ENCODE measurements at regions not wholly inside any gene's neighbourhood (a gene's known extent, or its start where the extent isn't known, plus 50 kb on each side); places are given as distances from the start of the nearest gene placed in this dataset.

GRCh38 chr18:25454270-25454659 is 102.3 kb upstream of the ZNF521 start:
- Histone ChIP-seq H3K4me3 (no peak overlapping the region), H3K27ac (no peak overlapping the region), H3K9me3 (ENCODE audit: low read depth, low read length) (no peaks in the 10 kb centered on the region), H3K36me3 (ENCODE audit: insufficient read depth, low read length) (no peaks in the 10 kb centered on the region), H3K9ac (ENCODE audit: insufficient read length) (no peak overlapping the region)
- no peak for DNase-seq (ENCODE audit: low read depth, low spot score)
- TF ChIP-seq FOXP2 (optimal IDR thresholded peaks at IDR 0.05; ENCODE audit: control extremely low read depth, extremely low read length, insufficient read depth) (no peak), POLR2AphosphoS5 (IDR thresholded peaks at IDR 0.05; ENCODE audit: borderline replicate concordance, low read depth, low read length) (no peak), EZH2 (IDR thresholded peaks at IDR 0.05) (no peak)

- no peak for DNase-seq (ENCODE audit: low read depth, low spot score)
- H3K27ac ChIP-seq: no peak overlapping the region
- no peak overlapping the region for H3K9ac ChIP-seq (ENCODE audit: insufficient read length)
- H3K36me3 ChIP-seq (ENCODE audit: insufficient read depth, low read length): no peaks in the 10 kb centered on the region
- no peaks in the 10 kb centered on the region for H3K9me3 ChIP-seq (ENCODE audit: low read depth, low read length)
- TF ChIP-seq POLR2AphosphoS5 (IDR thresholded peaks at IDR 0.05; ENCODE audit: borderline replicate concordance, low read depth, low read length) (no peak), EZH2 (IDR thresholded peaks at IDR 0.05) (no peak), FOXP2 (optimal IDR thresholded peaks at IDR 0.05; ENCODE audit: control extremely low read depth, extremely low read length, insufficient read depth) (no peak)
- no peak overlapping the region for H3K4me3 ChIP-seq
These were observed 101.7 kb upstream of the ZNF521 start for GRCh38 chr18:25453556-25454269.

- Histone ChIP-seq H3K27ac (no peak overlapping the region), H3K9me3 (ENCODE audit: low read depth, low read length) (no peaks in the 10 kb centered on the region), H3K9ac (ENCODE audit: insufficient read length) (no peak overlapping the region), H3K36me3 (ENCODE audit: insufficient read depth, low read length) (no peaks in the 10 kb centered on the region), H3K4me3 (no peak overlapping the region)
- no peak for DNase-seq (ENCODE audit: low read depth, low spot score)
- TF ChIP-seq POLR2AphosphoS5 (IDR thresholded peaks at IDR 0.05; ENCODE audit: borderline replicate concordance, low read depth, low read length): no peak
- no peak for TF ChIP-seq FOXP2 (optimal IDR thresholded peaks at IDR 0.05; ENCODE audit: control extremely low read depth, extremely low read length, insufficient read depth)
- no peak for TF ChIP-seq EZH2 (IDR thresholded peaks at IDR 0.05)
These were observed 99.2 kb upstream of the ZNF521 start for GRCh38 chr18:25451077-25451658.

GRCh38 chr18:25449046-25449445 is 97.1 kb upstream of the ZNF521 start:
- Histone ChIP-seq H3K9ac (ENCODE audit: insufficient read length) (no peak overlapping the region), H3K36me3 (ENCODE audit: insufficient read depth, low read length) (no peaks in the 10 kb centered on the region), H3K9me3 (ENCODE audit: low read depth, low read length) (no peaks in the 10 kb centered on the region), H3K4me3 (no peak overlapping the region), H3K27ac (no peak overlapping the region)
- no peak for TF ChIP-seq FOXP2 (optimal IDR thresholded peaks at IDR 0.05; ENCODE audit: control extremely low read depth, extremely low read length, insufficient read depth)
- no peak for TF ChIP-seq EZH2 (IDR thresholded peaks at IDR 0.05)
- TF ChIP-seq POLR2AphosphoS5 (IDR thresholded peaks at IDR 0.05; ENCODE audit: borderline replicate concordance, low read depth, low read length): no peak
- DNase-seq (ENCODE audit: low read depth, low spot score): no peak

GRCh38 chr18:25446972-25447371 is 95.0 kb upstream of the ZNF521 start:
- no peak overlapping the region for H3K9ac ChIP-seq (ENCODE audit: insufficient read length)
- H3K27ac ChIP-seq: no peak overlapping the region
- no peak for DNase-seq (ENCODE audit: low read depth, low spot score)
- no peak overlapping the region for H3K4me3 ChIP-seq
- H3K36me3 ChIP-seq (ENCODE audit: insufficient read depth, low read length): no peaks in the 10 kb centered on the region
- no peaks in the 10 kb centered on the region for H3K9me3 ChIP-seq (ENCODE audit: low read depth, low read length)
- TF ChIP-seq FOXP2 (optimal IDR thresholded peaks at IDR 0.05; ENCODE audit: control extremely low read depth, extremely low read length, insufficient read depth) (no peak), POLR2AphosphoS5 (IDR thresholded peaks at IDR 0.05; ENCODE audit: borderline replicate concordance, low read depth, low read length) (no peak), EZH2 (IDR thresholded peaks at IDR 0.05) (no peak)

- no peaks in the 10 kb centered on the region for H3K36me3 ChIP-seq (ENCODE audit: insufficient read depth, low read length)
- no peaks in the 10 kb centered on the region for H3K9me3 ChIP-seq (ENCODE audit: low read depth, low read length)
- no peak overlapping the region for H3K27ac ChIP-seq
- no peak for DNase-seq (ENCODE audit: low read depth, low spot score)
- H3K9ac ChIP-seq (ENCODE audit: insufficient read length): no peak overlapping the region
- H3K4me3 ChIP-seq: no peak overlapping the region
- TF ChIP-seq EZH2 (IDR thresholded peaks at IDR 0.05) (no peak), FOXP2 (optimal IDR thresholded peaks at IDR 0.05; ENCODE audit: control extremely low read depth, extremely low read length, insufficient read depth) (no peak), POLR2AphosphoS5 (IDR thresholded peaks at IDR 0.05; ENCODE audit: borderline replicate concordance, low read depth, low read length) (no peak)
These were observed 93.5 kb upstream of the ZNF521 start for GRCh38 chr18:25445430-25445829.

- Histone ChIP-seq H3K36me3 (ENCODE audit: insufficient read depth, low read length) (no peaks in the 10 kb centered on the region), H3K9ac (ENCODE audit: insufficient read length) (no peak overlapping the region), H3K4me3 (no peak overlapping the region), H3K9me3 (ENCODE audit: low read depth, low read length) (no peaks in the 10 kb centered on the region), H3K27ac (no peak overlapping the region)
- no peak for DNase-seq (ENCODE audit: low read depth, low spot score)
- TF ChIP-seq POLR2AphosphoS5 (IDR thresholded peaks at IDR 0.05; ENCODE audit: borderline replicate concordance, low read depth, low read length) (no peak), EZH2 (IDR thresholded peaks at IDR 0.05) (no peak), FOXP2 (optimal IDR thresholded peaks at IDR 0.05; ENCODE audit: control extremely low read depth, extremely low read length, insufficient read depth) (no peak)
These were observed 91.8 kb upstream of the ZNF521 start for GRCh38 chr18:25443776-25444175.

GRCh38 chr18:25435149-25435782 is 83.3 kb upstream of the ZNF521 start:
- Histone ChIP-seq H3K4me3 (no peak overlapping the region), H3K36me3 (ENCODE audit: insufficient read depth, low read length) (no peaks in the 10 kb centered on the region), H3K9me3 (ENCODE audit: low read depth, low read length) (no peaks in the 10 kb centered on the region), H3K27ac (no peak overlapping the region), H3K9ac (ENCODE audit: insufficient read length) (no peak overlapping the region)
- TF ChIP-seq EZH2 (IDR thresholded peaks at IDR 0.05) (no peak), POLR2AphosphoS5 (IDR thresholded peaks at IDR 0.05; ENCODE audit: borderline replicate concordance, low read depth, low read length) (no peak), FOXP2 (optimal IDR thresholded peaks at IDR 0.05; ENCODE audit: control extremely low read depth, extremely low read length, insufficient read depth) (no peak)
- DNase-seq (ENCODE audit: low read depth, low spot score): no peak

Data from SK-N-MC (cell line).